Nephron progenitor cell (in vitro differentiated cells): ENCODE measurements at regions not wholly inside any gene's neighbourhood (a gene's known extent, or its start where the extent isn't known, plus 50 kb on each side); places are given as distances from the start of the nearest gene placed in this dataset.

Experiments
- DNase-seq: peaks from one replicate; pipeline ENCODE4 v3.0.0; 2021
- H3K27ac Mint-ChIP-seq: 2 replicates; pipeline ENCODE4 v1.8.0; 2021; ENCODE audit warnings: mild to moderate bottlenecking, moderate library complexity, mixed read lengths
- H3K27me3 Mint-ChIP-seq: 2 replicates; pipeline ENCODE4 v1.8.0; 2021; ENCODE audit warnings: mild to moderate bottlenecking, low read depth, mixed read lengths; ENCODE audit not compliant: poor library complexity
- H3K36me3 Mint-ChIP-seq: 2 replicates; pipeline ENCODE4 v1.8.0; 2021; ENCODE audit warnings: low read depth, mixed read lengths
- H3K4me1 Mint-ChIP-seq: 2 replicates; pipeline ENCODE4 v1.8.0; 2021; ENCODE audit warnings: mixed read lengths
- H3K4me3 Mint-ChIP-seq: 2 replicates; pipeline ENCODE4 v1.8.0; 2021; ENCODE audit warnings: mild to moderate bottlenecking, moderate library complexity, mixed read lengths
- H3K9me3 Mint-ChIP-seq: 2 replicates; pipeline ENCODE4 v1.8.0; 2021; ENCODE audit warnings: mild to moderate bottlenecking, moderate library complexity, mixed read lengths
- TF ChIP-seq, protein P1 (sequence below): fragments of 200-600 bp; sonication (generic); IDR thresholded peaks from 2 replicates; pipeline ENCODE4 v1.5.0; 2021; ENCODE audit warnings: antibody characterized with exemption

DNA sequence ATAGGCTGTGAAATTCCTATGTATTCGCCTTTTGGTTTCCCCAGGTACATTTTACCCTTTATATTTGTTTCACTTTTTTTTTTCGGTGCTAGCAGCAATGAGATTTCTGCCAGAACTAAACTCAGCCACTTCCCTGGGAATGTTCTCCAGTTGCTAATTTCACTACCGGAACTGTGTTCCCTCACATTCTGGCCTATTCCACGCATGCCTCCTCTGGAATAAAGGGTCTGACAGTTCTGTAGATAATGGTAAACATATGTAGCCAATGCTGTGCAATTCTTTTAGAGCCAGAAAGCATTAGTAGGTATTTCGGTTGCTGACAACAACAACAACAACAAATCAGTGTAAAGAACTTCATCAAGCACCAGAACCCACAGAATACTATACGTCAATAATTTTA, 96.1 kb upstream of the TBX18 start:
- Mint-ChIP-seq H3K4me3 (no peak overlapping the region), H3K27ac (no peak overlapping the region), H3K27me3 (no peaks in the 10 kb centered on the region), H3K4me1 (no peaks in the 10 kb centered on the region), H3K36me3 (no peaks in the 10 kb centered on the region), H3K9me3 (no peaks in the 10 kb centered on the region)
- TF ChIP-seq, protein P1, sequence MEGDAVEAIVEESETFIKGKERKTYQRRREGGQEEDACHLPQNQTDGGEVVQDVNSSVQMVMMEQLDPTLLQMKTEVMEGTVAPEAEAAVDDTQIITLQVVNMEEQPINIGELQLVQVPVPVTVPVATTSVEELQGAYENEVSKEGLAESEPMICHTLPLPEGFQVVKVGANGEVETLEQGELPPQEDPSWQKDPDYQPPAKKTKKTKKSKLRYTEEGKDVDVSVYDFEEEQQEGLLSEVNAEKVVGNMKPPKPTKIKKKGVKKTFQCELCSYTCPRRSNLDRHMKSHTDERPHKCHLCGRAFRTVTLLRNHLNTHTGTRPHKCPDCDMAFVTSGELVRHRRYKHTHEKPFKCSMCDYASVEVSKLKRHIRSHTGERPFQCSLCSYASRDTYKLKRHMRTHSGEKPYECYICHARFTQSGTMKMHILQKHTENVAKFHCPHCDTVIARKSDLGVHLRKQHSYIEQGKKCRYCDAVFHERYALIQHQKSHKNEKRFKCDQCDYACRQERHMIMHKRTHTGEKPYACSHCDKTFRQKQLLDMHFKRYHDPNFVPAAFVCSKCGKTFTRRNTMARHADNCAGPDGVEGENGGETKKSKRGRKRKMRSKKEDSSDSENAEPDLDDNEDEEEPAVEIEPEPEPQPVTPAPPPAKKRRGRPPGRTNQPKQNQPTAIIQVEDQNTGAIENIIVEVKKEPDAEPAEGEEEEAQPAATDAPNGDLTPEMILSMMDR: no peak
- no peak for DNase-seq

DNA sequence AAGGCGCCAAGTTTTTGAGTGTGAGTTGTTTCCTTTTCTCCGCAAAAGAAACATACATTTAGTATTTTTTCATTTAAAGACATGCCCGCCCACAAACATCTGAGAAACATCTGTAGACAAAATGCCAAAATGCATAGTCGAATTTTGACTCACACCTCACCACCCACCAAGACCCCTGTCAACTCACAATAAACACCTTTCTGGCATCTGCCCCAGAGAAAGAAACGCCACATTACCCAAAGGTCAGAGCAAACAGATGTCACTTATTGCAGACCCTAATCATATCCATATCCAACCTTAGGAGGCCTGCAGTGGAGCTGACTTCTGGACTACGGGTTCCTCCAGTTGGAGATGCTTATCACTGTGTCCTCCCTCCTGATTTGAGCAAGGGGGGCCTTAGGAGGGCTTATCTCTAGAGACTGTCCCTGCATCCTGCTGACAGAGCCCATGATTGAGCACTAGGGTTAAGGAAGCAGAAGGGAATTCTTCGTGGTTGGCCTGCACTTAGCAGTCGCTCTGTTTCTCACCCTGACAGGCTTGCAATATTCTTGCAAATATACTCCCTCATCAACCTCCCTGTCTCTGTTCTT, 90.5 kb upstream of the TBX18 start:
- DNase-seq: no peak
- TF ChIP-seq, protein P1: no peak
- H3K4me3 Mint-ChIP-seq: no peak overlapping the region
- no peaks in the 10 kb centered on the region for H3K4me1 Mint-ChIP-seq
- no peaks in the 10 kb centered on the region for H3K36me3 Mint-ChIP-seq
- H3K27ac Mint-ChIP-seq: no peak overlapping the region
- H3K27me3 Mint-ChIP-seq: no peaks in the 10 kb centered on the region
- no peaks in the 10 kb centered on the region for H3K9me3 Mint-ChIP-seq

DNA sequence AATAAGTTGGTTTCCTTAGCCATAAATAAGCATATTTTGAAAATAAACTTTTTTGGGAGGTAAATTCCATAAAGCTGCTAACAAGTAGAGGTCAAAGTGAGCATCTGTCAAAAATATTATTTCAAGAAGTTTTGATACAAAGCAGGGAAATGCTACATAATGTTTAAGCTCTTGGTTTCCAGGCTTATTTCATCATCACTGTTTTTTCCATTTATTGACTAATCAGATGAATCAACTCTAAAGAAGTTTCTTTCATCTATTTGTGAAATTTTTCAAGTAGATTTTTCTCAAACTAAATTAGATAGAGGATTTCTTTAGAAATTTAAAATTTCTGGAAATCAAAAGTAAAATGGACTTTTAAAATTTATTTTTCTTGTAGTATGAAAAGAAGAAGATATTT, 89.5 kb upstream of the TBX18 start:
- TF ChIP-seq, protein P1: no peak
- Mint-ChIP-seq H3K27ac (no peak overlapping the region), H3K36me3 (no peaks in the 10 kb centered on the region), H3K9me3 (no peaks in the 10 kb centered on the region), H3K4me3 (no peak overlapping the region), H3K4me1 (no peaks in the 10 kb centered on the region), H3K27me3 (no peaks in the 10 kb centered on the region)
- DNase-seq: no peak

DNA sequence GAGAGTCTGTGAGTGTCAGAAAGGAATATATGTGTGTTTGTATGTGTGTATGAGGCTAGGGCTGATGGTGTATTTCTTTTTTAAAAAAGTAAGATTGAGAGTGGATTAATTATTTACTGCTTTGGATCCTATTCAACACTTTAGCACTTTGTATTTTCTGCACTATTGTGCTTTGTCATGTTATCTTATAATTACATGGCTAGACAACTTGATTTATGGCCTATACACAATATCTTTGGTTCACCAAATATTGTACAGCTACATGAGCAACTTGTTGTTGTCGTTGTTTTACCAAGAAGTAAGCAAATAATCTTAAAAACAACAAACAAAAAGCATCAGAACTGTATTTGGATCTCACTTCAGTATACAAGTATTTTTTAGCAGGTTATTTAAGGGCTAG, 84.6 kb upstream of the TBX18 start:
- TF ChIP-seq, protein P1: no peak
- Mint-ChIP-seq H3K27ac (no peak overlapping the region), H3K27me3 (peaks cover 3% of the 10 kb centered on the region), H3K9me3 (no peaks in the 10 kb centered on the region), H3K4me3 (no peak overlapping the region), H3K36me3 (no peaks in the 10 kb centered on the region), H3K4me1 (peaks cover 7% of the 10 kb centered on the region)
- no peak for DNase-seq

DNA sequence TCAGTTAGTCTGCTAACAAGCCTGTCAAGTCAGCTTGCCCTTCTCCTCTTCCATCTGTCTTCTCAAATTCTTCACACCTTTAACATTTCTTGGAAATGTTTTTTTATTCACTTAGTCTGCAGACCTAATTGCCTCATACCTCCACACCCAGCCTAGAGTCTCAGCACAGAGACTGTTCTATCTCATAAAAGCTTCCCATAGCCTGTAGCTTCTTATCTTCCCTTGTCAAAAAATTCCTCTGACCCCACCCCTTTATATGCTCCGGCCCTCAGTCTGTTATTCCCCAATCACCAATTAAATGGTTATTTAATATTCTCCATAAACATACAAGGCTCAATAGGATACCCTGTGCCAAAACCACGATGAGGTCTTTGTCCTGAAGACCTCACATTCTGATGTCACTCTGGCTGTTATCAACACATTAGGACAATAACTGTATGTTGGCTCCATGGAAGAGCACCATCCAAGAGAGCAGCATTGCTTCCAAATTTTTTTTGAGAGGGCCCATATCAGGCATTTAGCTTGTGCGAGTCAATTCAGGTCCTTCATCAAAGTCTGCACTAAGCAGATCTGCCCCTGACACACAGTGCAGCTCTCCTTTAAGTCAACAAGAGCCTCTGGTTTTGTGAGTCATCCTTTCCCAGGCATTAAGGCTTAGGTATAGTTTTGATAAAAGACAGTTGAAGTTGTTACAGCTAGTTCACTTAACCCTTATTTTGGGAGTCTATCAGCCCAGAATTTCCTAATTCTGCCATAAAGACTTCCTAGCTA, 83.2 kb upstream of the TBX18 start:
- Mint-ChIP-seq H3K4me3 (no peak overlapping the region), H3K9me3 (no peaks in the 10 kb centered on the region)

More for the DNA sequence above, 83.2 kb upstream of the TBX18 start:
- DNase-seq: no peak
- Mint-ChIP-seq H3K4me1 (peaks cover 7% of the 10 kb centered on the region), H3K27ac (no peak overlapping the region), H3K36me3 (no peaks in the 10 kb centered on the region), H3K27me3 (peaks cover 3% of the 10 kb centered on the region)
- TF ChIP-seq, protein P1: no peak
